ENCODE measurements at regions not wholly inside any gene's neighbourhood (a gene's known extent, or its start where the extent isn't known, plus 50 kb on each side); places are given as distances from the start of the nearest gene placed in this dataset.

GRCh38 chr5:126233256-126233655 is 190.0 kb upstream of the GRAMD2B start:
- TF ChIP-seq, protein P1, sequence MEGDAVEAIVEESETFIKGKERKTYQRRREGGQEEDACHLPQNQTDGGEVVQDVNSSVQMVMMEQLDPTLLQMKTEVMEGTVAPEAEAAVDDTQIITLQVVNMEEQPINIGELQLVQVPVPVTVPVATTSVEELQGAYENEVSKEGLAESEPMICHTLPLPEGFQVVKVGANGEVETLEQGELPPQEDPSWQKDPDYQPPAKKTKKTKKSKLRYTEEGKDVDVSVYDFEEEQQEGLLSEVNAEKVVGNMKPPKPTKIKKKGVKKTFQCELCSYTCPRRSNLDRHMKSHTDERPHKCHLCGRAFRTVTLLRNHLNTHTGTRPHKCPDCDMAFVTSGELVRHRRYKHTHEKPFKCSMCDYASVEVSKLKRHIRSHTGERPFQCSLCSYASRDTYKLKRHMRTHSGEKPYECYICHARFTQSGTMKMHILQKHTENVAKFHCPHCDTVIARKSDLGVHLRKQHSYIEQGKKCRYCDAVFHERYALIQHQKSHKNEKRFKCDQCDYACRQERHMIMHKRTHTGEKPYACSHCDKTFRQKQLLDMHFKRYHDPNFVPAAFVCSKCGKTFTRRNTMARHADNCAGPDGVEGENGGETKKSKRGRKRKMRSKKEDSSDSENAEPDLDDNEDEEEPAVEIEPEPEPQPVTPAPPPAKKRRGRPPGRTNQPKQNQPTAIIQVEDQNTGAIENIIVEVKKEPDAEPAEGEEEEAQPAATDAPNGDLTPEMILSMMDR (IDR thresholded peaks at IDR 0.05), result no peak
- TF ChIP-seq RAD21 (conservative IDR thresholded peaks at IDR 0.05 in 1 of 2, IDR thresholded peaks at IDR 0.05 in 1 of 2), result no peak
